ENCODE measurements at regions not wholly inside any gene's neighbourhood (a gene's known extent, or its start where the extent isn't known, plus 50 kb on each side); places are given as distances from the start of the nearest gene placed in this dataset.

DNA sequence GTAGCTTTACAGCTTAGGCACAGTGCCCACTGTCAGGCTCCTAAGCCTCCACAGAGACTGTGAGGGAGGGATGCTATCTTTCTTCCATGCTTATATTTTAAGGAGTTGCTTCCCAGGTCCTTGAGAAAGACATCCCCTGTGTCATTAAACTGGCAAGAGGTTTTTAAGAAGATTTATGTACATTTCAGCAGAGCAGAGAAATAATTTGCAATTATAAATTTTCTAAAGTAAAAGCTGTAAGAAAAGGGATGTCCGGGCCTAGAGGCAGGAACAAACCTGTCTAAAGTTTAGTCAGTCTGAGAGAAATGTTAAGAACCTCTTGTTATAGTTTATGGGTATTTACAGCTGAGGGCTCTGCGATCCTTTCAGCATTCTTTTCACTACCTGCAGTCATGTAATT lies 716.1 kb downstream of the SLC16A7 start:
- no peak for DNase-seq (ENCODE audit: low spot score)
- no peaks in the 10 kb centered on the region for H4K20me1 ChIP-seq (ENCODE audit: insufficient read depth, low read length)
- no peak overlapping the region for H3K27ac ChIP-seq (ENCODE audit: low read depth, low read length, poor library complexity, severe bottlenecking)
- ChIA-PET POLR2A (interaction anchor here (0.6 kb wide), 2 partner anchors 53 to 467 kb away, joined by 3 to 4 read pairs; no protein-coding TSS in a partner anchor), CTCF (ENCODE audit: unreplicated experiment) (no interaction called here)
- TF ChIP-seq EZH2phosphoT487 (IDR thresholded peaks at IDR 0.05; ENCODE audit: borderline replicate concordance, low read depth, low read length): no peak
- TF ChIP-seq, protein P1, sequence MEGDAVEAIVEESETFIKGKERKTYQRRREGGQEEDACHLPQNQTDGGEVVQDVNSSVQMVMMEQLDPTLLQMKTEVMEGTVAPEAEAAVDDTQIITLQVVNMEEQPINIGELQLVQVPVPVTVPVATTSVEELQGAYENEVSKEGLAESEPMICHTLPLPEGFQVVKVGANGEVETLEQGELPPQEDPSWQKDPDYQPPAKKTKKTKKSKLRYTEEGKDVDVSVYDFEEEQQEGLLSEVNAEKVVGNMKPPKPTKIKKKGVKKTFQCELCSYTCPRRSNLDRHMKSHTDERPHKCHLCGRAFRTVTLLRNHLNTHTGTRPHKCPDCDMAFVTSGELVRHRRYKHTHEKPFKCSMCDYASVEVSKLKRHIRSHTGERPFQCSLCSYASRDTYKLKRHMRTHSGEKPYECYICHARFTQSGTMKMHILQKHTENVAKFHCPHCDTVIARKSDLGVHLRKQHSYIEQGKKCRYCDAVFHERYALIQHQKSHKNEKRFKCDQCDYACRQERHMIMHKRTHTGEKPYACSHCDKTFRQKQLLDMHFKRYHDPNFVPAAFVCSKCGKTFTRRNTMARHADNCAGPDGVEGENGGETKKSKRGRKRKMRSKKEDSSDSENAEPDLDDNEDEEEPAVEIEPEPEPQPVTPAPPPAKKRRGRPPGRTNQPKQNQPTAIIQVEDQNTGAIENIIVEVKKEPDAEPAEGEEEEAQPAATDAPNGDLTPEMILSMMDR (conservative IDR thresholded peaks at IDR 0.05; ENCODE audit: low read length): no peak
- H3K4me2 ChIP-seq (ENCODE audit: low read length): no peak overlapping the region
- no peaks in the 10 kb centered on the region for H3K4me1 ChIP-seq (ENCODE audit: insufficient read depth, low read length, poor library complexity, severe bottlenecking)
- no peak overlapping the region for H3K4me3 ChIP-seq (ENCODE audit: low read depth, low read length, poor library complexity, severe bottlenecking)
- BruUV-seq (replicated peaks): no TSS peak
- H3K9me3 ChIP-seq (ENCODE audit: low read length): no peaks in the 10 kb centered on the region
- intact Hi-C loops (cut with micrococcal nuclease; ENCODE audit: unreplicated experiment): no loop called here
- H2AFZ ChIP-seq (ENCODE audit: low read length): no peak overlapping the region
- no peaks in the 10 kb centered on the region for H3K79me2 ChIP-seq (ENCODE audit: insufficient read depth, low read depth, low read length)
- no peaks in the 10 kb centered on the region for H3K36me3 ChIP-seq (ENCODE audit: insufficient read depth, low read length)
- no peaks in the 10 kb centered on the region for H3K9me2 ChIP-seq (ENCODE audit: insufficient read depth, low read length)

GRCh38 chr12:60317361-60317760 lies 721.5 kb downstream of the SLC16A7 start:
- Histone ChIP-seq H3K36me3 (ENCODE audit: insufficient read depth, low read length) (no peaks in the 10 kb centered on the region), H3K4me1 (ENCODE audit: insufficient read depth, low read length, poor library complexity, severe bottlenecking) (no peaks in the 10 kb centered on the region), H4K20me1 (ENCODE audit: insufficient read depth, low read length) (no peaks in the 10 kb centered on the region), H3K4me3 (ENCODE audit: low read depth, low read length, poor library complexity, severe bottlenecking) (no peak overlapping the region), H3K4me2 (ENCODE audit: low read length) (no peak overlapping the region), H3K79me2 (ENCODE audit: insufficient read depth, low read depth, low read length) (no peaks in the 10 kb centered on the region), H3K9me3 (ENCODE audit: low read length) (no peaks in the 10 kb centered on the region), H3K9me2 (ENCODE audit: insufficient read depth, low read length) (no peaks in the 10 kb centered on the region), H3K27ac (ENCODE audit: low read depth, low read length, poor library complexity, severe bottlenecking) (no peak overlapping the region), H2AFZ (ENCODE audit: low read length) (no peak overlapping the region)
- ChIA-PET POLR2A (interaction anchor here (1.2 kb wide), 1 partner anchor 298 kb away, joined by 3 read pairs; no protein-coding TSS in a partner anchor), CTCF (ENCODE audit: unreplicated experiment) (no interaction called here)
- no peak for TF ChIP-seq EZH2phosphoT487 (IDR thresholded peaks at IDR 0.05; ENCODE audit: borderline replicate concordance, low read depth, low read length)
- TF ChIP-seq, protein P1 (conservative IDR thresholded peaks at IDR 0.05; ENCODE audit: low read length): no peak
- intact Hi-C loops (cut with micrococcal nuclease; ENCODE audit: unreplicated experiment): no loop called here
- no TSS peak for BruUV-seq (replicated peaks)
- DNase-seq (ENCODE audit: low spot score): no peak

GRCh38 chr12:60324746-60325145 lies 728.9 kb downstream of the SLC16A7 start:
- H3K9me3 ChIP-seq (ENCODE audit: low read length): no peaks in the 10 kb centered on the region
- intact Hi-C loops (cut with micrococcal nuclease; ENCODE audit: unreplicated experiment): no loop called here
- H4K20me1 ChIP-seq (ENCODE audit: insufficient read depth, low read length): no peaks in the 10 kb centered on the region
- H2AFZ ChIP-seq (ENCODE audit: low read length): no peak overlapping the region
- H3K36me3 ChIP-seq (ENCODE audit: insufficient read depth, low read length): no peaks in the 10 kb centered on the region
- H3K79me2 ChIP-seq (ENCODE audit: insufficient read depth, low read depth, low read length): no peaks in the 10 kb centered on the region
- no peak for DNase-seq (ENCODE audit: low spot score)
- no TSS peak for BruUV-seq (replicated peaks)
- H3K9me2 ChIP-seq (ENCODE audit: insufficient read depth, low read length): no peaks in the 10 kb centered on the region
- no peak overlapping the region for H3K27ac ChIP-seq (ENCODE audit: low read depth, low read length, poor library complexity, severe bottlenecking)
- ChIA-PET CTCF (ENCODE audit: unreplicated experiment) (no interaction called here), POLR2A (no interaction called here)
- H3K4me2 ChIP-seq (ENCODE audit: low read length): no peak overlapping the region
- H3K4me3 ChIP-seq (ENCODE audit: low read depth, low read length, poor library complexity, severe bottlenecking): no peak overlapping the region
- H3K4me1 ChIP-seq (ENCODE audit: insufficient read depth, low read length, poor library complexity, severe bottlenecking): no peaks in the 10 kb centered on the region
- TF ChIP-seq, protein P1 (conservative IDR thresholded peaks at IDR 0.05; ENCODE audit: low read length): no peak

Measured in OCI-LY7 (cell line).